Neural progenitor cell (in vitro differentiated cells): ENCODE measurements at regions not wholly inside any gene's neighbourhood (a gene's known extent, or its start where the extent isn't known, plus 50 kb on each side); places are given as distances from the start of the nearest gene placed in this dataset.

ENCODE experiments used
- DNase-seq: peaks from one replicate; pipeline ENCODE4 v3.0.0-alpha.2; 2016; ENCODE audit warnings: low spot score
- H2AFZ ChIP-seq: fragments of 200-600 bp; sonication (generic); replicated peaks from 2 replicates; pipeline ENCODE4 v1.6.1; 2016; ENCODE audit warnings: antibody characterized with exemption
- H3F3A ChIP-seq: fragments of 200-600 bp; sonication (generic); 2 replicates; pipeline ENCODE4 v1.6.1; 2016; ENCODE audit warnings: antibody characterized with exemption, low read depth
- H3K27ac ChIP-seq: fragments of 200-600 bp; sonication (generic); 2 replicates; pipeline ENCODE4 v1.5.1; 2016; ENCODE audit warnings: mild to moderate bottlenecking
- H3K27me3 ChIP-seq: fragments of 200-600 bp; sonication (generic); 2 replicates; pipeline ENCODE4 v1.6.1; 2016; ENCODE audit warnings: mild to moderate bottlenecking, moderate library complexity
- H3K36me3 ChIP-seq: fragments of 200-600 bp; sonication (generic); 2 replicates; pipeline ENCODE4 v1.5.1; 2016
- H3K4me1 ChIP-seq: fragments of 200-600 bp; sonication (generic); 2 replicates; pipeline ENCODE4 v1.6.1; 2016; ENCODE audit warnings: mixed run types
- H3K4me2 ChIP-seq: fragments of 200-600 bp; sonication (generic); 2 replicates; pipeline ENCODE4 v1.6.1; 2016
- H3K4me3 ChIP-seq: fragments of 200-600 bp; sonication (generic); 2 replicates; pipeline ENCODE4 v1.5.1; 2016
- H3K79me2 ChIP-seq: fragments of 200-600 bp; sonication (generic); 2 replicates; pipeline ENCODE4 v1.6.1; 2016; ENCODE audit warnings: low read depth
- H3K9ac ChIP-seq: fragments of 200-600 bp; sonication (generic); 2 replicates; pipeline ENCODE4 v1.6.1; 2016
- H3K9me3 ChIP-seq: fragments of 200-600 bp; sonication (generic); 2 replicates; pipeline ENCODE4 v1.5.1; 2016; ENCODE audit warnings: low read depth
- H4K20me1 ChIP-seq: fragments of 200-600 bp; sonication (generic); 2 replicates; pipeline ENCODE4 v1.6.1; 2016; ENCODE audit warnings: low read depth
- H3K27ac Mint-ChIP-seq: 3 replicates; pipeline ENCODE4 v1.8.0; 2021; ENCODE audit warnings: mixed read lengths
- H3K27me3 Mint-ChIP-seq: 2 replicates; pipeline ENCODE4 v1.8.0; 2022; ENCODE audit warnings: low read depth, mild to moderate bottlenecking, inconsistent platforms, moderate library complexity, mixed read lengths; ENCODE audit not compliant: insufficient read depth
- H3K36me3 Mint-ChIP-seq: 3 replicates; pipeline ENCODE4 v1.8.0; 2021; ENCODE audit warnings: mixed read lengths
- H3K4me1 Mint-ChIP-seq: 3 replicates; pipeline ENCODE4 v1.8.0; 2021; ENCODE audit warnings: mixed read lengths
- H3K4me3 Mint-ChIP-seq: 3 replicates; pipeline ENCODE4 v1.8.0; 2021; ENCODE audit warnings: mild to moderate bottlenecking, moderate library complexity, mixed read lengths
- H3K9me3 Mint-ChIP-seq: 3 replicates; pipeline ENCODE4 v1.8.0; 2020; ENCODE audit warnings: mixed read lengths
- CTCF ChIP-seq: fragments of 200-600 bp; sonication (generic); IDR thresholded peaks from 2 replicates; pipeline ENCODE4 v1.5.1; 2017; ENCODE audit warnings: antibody characterized with exemption, mild to moderate bottlenecking
- EZH2 ChIP-seq: fragments of 200-600 bp; sonication (generic); IDR thresholded peaks from 2 replicates; pipeline ENCODE4 v1.6.1; 2017; ENCODE audit warnings: antibody characterized with exemption, mild to moderate bottlenecking, moderate library complexity
- EZH2phosphoT487 ChIP-seq: fragments of 200-600 bp; sonication (generic); IDR thresholded peaks from 2 replicates; pipeline ENCODE4 v1.6.1; 2017; ENCODE audit warnings: antibody characterized with exemption

- DNase-seq: no peak
- Histone ChIP-seq H3K36me3 (no peaks in the 10 kb centered on the region), H2AFZ (no peak overlapping the region), H3K4me2 (no peak overlapping the region), H3K4me1 (no peaks in the 10 kb centered on the region), H3K27ac (no peak overlapping the region), H3K27me3 (no peaks in the 10 kb centered on the region), H3K9me3 (no peaks in the 10 kb centered on the region), H3K4me3 (no peak overlapping the region), H3F3A (no peaks in the 10 kb centered on the region), H3K79me2 (no peaks in the 10 kb centered on the region), H4K20me1 (no peaks in the 10 kb centered on the region), H3K9ac (no peak overlapping the region)
- Mint-ChIP-seq H3K27me3 (peaks cover 2% of the 10 kb centered on the region), H3K4me3 (no peak overlapping the region), H3K27ac (no peak overlapping the region), H3K9me3 (no peaks in the 10 kb centered on the region), H3K36me3 (no peaks in the 10 kb centered on the region), H3K4me1 (peaks cover 19% of the 10 kb centered on the region)
- TF ChIP-seq EZH2: no peak
- no peak for TF ChIP-seq CTCF
- TF ChIP-seq EZH2phosphoT487: no peak
Observed at GRCh38 chr12:65653946-65654629, 170.2 kb upstream of the HMGA2 start.

GRCh38 chr12:65655074-65655493, 169.2 kb upstream of the HMGA2 start:
- H3K36me3 Mint-ChIP-seq: no peaks in the 10 kb centered on the region
- H3K4me3 Mint-ChIP-seq: no peak overlapping the region
- no peak overlapping the region for H3K27ac Mint-ChIP-seq
- Histone ChIP-seq H4K20me1 (no peaks in the 10 kb centered on the region), H2AFZ (no peak overlapping the region), H3K27me3 (no peaks in the 10 kb centered on the region), H3K9me3 (no peaks in the 10 kb centered on the region), H3K9ac (no peak overlapping the region), H3K36me3 (no peaks in the 10 kb centered on the region), H3K79me2 (no peaks in the 10 kb centered on the region), H3F3A (no peaks in the 10 kb centered on the region), H3K27ac (no peak overlapping the region), H3K4me1 (no peaks in the 10 kb centered on the region), H3K4me2 (no peak overlapping the region), H3K4me3 (no peak overlapping the region)
- H3K27me3 Mint-ChIP-seq: peaks cover 5% of the 10 kb centered on the region
- peaks cover 19% of the 10 kb centered on the region for H3K4me1 Mint-ChIP-seq
- H3K9me3 Mint-ChIP-seq: no peaks in the 10 kb centered on the region
- no peak for DNase-seq
- no peak for TF ChIP-seq EZH2

- TF ChIP-seq CTCF (no peak), EZH2phosphoT487 (no peak), EZH2 (no peak)
- Histone ChIP-seq H2AFZ (no peak overlapping the region), H3K79me2 (no peaks in the 10 kb centered on the region), H4K20me1 (no peaks in the 10 kb centered on the region), H3K4me2 (no peak overlapping the region), H3F3A (no peaks in the 10 kb centered on the region), H3K4me1 (no peaks in the 10 kb centered on the region), H3K9ac (no peak overlapping the region), H3K27ac (no peak overlapping the region), H3K4me3 (no peak overlapping the region), H3K9me3 (no peaks in the 10 kb centered on the region), H3K27me3 (no peaks in the 10 kb centered on the region), H3K36me3 (no peaks in the 10 kb centered on the region)
- Mint-ChIP-seq H3K4me3 (no peak overlapping the region), H3K27ac (no peak overlapping the region), H3K4me1 (peaks cover 19% of the 10 kb centered on the region), H3K36me3 (no peaks in the 10 kb centered on the region), H3K27me3 (peaks cover 5% of the 10 kb centered on the region), H3K9me3 (no peaks in the 10 kb centered on the region)
- DNase-seq: no peak
Observed at GRCh38 chr12:65656156-65656882, 168.0 kb upstream of the HMGA2 start.

- Histone ChIP-seq H2AFZ (no peak overlapping the region), H3K27me3 (no peaks in the 10 kb centered on the region), H3K4me2 (no peak overlapping the region), H3K27ac (no peak overlapping the region), H3K9me3 (no peaks in the 10 kb centered on the region), H3K4me3 (no peak overlapping the region), H3F3A (no peaks in the 10 kb centered on the region), H3K36me3 (no peaks in the 10 kb centered on the region), H4K20me1 (no peaks in the 10 kb centered on the region), H3K4me1 (no peaks in the 10 kb centered on the region), H3K79me2 (no peaks in the 10 kb centered on the region), H3K9ac (no peak overlapping the region)
- Mint-ChIP-seq H3K4me3 (no peak overlapping the region), H3K27ac (no peak overlapping the region), H3K36me3 (no peaks in the 10 kb centered on the region), H3K27me3 (peaks cover 5% of the 10 kb centered on the region), H3K9me3 (no peaks in the 10 kb centered on the region), H3K4me1 (peaks cover 19% of the 10 kb centered on the region)
- TF ChIP-seq EZH2 (no peak), CTCF (no peak), EZH2phosphoT487 (no peak)
- no peak for DNase-seq
Observed at GRCh38 chr12:65656891-65657351, 167.4 kb upstream of the HMGA2 start.
